Femur (tissue), 1 donor: ENCODE measurements at regions not wholly inside any gene's neighbourhood (a gene's known extent, or its start where the extent isn't known, plus 50 kb on each side); places are given as distances from the start of the nearest gene placed in this dataset.
"Not testable (repeated sequence)": the region's sequence is repeated elsewhere in the genome, so short reads cannot be mapped to it uniquely, and the experiment has no call there.

Source experiments
- DNase-seq: peaks from one replicate; pipeline ENCODE4 v3.0.0-alpha.2; 2017

DNA sequence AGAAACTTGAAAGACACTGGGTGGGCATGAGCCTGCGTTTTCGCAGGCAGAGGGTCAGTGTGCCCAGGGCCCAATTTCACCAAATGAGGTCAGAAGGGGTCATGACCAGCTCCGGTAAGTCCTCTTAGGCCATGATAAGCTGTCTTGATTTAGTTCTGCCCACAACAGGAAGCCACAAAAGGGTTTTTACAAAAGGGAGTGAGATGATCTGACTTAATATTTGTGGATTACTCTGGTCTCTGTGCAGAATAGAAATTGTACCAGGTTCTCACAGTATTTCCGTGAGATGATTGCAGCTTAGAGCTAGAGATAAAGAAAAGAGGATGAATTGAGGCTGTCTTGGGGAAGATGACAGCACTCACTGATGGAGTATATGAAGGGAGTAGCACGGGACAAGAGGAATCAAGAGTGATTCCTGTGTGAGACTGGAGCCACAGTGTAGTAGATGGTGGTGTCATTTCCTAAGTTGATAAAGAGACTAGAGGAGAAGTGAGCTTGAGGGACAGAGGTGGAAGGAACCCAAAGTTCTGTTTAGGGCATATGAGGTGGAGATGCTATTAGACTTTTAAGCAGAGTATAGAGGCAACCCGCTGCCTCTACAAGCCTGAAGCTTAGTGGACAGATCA is 288.3 kb upstream of the AMIGO2 start:
- no peak for DNase-seq

DNA sequence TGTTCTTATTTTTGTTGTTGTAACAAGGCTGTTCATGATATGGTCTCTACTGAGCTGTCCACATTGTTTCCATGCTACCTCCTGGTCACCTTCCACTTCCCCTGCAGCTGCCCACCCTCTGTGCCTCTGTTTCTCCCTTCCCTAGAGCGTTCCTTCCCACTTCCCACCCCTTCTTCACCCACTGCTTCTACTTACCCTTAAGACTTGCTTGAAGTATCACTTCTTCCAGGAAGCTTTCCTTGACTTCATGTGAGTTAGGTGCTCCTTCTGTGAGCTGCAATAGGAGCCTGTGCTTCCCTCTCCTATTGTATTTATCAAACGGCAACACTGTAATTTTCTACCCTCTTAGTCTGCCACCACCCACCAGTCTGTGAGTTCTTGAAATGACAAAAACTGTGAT is 286.8 kb upstream of the AMIGO2 start:
- DNase-seq, result no peak

GRCh38 chr12:47366157-47366556 is 286.4 kb upstream of the AMIGO2 start:
- DNase-seq, result no peak

DNA sequence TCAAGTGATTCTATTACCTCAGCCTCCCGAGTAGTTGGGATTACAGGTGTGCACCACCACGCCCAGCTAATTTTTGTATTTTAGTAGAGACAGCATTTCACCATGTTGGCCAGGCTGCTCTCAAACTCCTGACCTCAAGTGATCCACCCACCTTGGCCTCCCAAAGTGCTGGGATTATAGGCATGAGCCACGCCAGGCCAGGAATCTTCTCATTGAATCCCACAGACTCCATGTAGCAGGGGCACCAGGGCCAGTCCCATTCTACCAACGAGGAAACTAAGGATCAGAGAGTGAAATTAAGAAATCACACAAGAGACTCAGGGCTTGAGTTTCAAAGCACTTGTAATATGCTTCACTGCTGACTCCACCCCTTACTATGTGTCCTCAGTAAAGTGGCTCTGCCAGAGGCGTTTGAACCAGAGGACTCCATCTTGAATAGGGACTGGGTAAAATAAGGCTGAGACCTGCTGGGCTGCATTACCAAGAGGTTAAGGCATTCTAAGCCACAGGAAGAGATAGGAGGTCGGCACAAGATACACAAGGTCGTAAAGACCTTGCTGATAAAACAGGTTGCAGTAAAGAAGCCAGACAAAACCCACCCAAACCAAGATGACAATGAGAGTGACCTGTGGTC is 285.8 kb upstream of the AMIGO2 start:
- DNase-seq, result not testable (repeated sequence)

DNA sequence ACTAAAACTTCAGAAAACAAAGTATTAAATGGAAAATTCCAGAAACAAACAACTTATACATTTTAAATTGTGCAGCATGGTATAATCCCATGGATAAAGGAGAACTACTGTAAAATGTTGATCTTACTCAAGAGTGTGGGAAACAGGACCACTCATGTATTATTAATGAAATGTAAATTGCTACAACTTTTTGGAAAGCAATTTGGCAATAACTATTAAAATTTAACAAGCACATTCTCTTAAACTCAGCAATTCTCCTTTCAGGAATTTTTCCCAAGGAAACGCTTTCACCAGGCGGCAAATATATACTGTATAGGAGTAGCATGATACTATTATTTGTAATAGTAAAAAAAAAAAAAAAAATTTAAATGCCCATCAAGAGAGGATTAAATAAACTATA is 284.5 kb upstream of the AMIGO2 start:
- no peak for DNase-seq

DNA sequence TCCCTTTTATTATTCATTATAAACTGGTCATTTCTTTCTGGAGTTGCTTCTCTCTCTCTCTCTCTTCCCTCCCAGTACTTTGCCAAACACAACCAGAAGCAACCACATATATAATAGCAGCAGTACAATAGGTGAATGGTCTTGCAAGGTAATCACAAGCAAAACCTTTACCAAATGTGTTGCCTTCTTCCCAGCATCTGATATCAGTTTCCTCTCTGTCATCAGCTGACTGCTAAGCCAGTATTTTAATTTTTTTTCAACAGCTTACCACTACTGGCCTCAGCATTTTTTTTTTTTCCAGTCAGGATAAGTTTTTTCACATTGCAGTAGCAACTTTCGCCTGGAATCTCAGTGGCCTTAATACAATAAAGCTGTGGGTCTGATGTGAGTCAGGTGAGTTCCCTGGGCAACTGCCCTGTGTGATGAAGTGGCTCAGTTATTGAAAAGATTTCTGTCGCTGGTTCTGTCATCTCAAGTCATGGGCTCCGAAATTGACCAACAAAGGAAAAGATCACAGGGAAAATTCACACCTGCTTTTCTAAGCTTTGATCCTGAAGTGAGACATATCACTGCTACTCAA is 282.5 kb upstream of the AMIGO2 start:
- DNase-seq, result no peak

DNA sequence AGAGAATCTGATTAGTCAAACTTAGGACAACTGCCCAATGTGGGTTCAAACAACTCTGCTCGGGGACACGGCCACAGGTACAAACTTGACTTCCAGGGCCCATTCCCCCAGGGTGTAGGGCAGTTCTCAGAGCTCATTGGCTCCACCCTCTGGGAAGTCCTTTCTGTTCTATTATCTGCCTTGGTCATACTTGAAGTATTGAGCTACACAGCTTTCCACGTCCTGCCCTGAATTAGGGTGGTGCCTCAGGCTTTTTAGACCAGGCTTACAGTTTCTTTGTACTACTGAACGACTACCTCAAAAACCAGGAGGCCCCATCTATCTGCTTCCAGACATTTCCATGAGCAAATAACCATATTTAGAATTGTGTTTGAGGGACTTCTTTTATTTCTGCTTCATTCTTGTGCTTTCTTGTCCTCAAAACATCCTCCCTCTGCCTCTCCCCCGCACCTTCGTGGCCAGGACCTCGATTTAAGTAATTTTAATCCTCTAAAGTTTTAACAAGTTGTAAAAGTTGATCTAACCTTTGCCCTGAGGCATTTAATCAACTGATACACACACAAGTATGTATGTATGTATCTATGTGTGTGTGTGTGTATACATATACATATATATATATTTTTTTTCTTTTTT is 281.7 kb upstream of the AMIGO2 start:
- DNase-seq, result no peak

DNA sequence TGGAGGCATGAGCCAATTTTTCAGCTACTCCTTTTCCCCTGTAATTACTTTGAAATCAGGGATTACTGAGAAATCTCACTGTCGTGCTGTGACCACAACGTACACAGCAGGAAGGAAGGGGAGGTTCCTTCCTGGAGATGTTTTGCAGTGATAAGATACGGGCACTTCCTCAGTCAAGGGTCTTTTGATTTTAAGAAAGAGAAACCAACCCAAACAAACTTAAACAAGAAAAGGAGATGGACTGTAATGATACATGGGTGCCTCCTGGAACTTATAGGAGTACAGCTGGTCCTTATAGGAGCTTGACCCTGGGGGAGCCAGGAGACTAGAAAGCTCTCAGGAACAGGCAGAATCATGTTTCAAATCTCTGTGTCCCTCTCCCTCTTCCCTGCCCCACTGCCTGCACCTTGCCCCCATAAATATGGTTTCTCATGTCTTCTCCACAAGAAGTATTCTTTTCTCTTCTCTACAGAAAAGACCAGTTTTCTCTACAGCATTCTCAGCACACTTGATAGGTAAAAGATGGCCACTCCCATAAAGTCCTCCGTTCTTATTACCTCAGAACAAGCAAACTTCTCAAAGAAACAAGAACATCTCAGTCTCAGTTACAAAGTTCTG is 281.1 kb upstream of the AMIGO2 start:
- DNase-seq, result no peak

DNA sequence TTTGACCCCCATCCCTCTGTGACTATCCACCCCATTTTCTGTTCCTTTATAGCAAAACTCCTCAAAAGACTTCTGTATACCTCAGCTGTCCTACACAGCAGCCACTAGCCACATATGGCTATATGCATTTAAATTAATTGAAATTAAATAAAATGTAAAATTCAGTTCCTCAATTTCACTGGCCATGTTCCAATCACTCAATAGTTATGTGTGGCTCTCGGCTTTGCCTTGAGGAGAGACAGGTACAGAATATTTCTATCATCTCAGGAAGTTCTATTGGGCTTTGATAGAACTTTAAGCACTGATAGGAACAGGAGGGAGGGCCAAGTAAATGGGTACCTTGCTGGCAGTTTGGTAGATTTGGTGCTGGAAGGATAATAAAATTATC is 280.3 kb upstream of the AMIGO2 start:
- no peak for DNase-seq

GRCh38 chr12:47359310-47360092 is 279.7 kb upstream of the AMIGO2 start:
- DNase-seq, result no peak

DNA sequence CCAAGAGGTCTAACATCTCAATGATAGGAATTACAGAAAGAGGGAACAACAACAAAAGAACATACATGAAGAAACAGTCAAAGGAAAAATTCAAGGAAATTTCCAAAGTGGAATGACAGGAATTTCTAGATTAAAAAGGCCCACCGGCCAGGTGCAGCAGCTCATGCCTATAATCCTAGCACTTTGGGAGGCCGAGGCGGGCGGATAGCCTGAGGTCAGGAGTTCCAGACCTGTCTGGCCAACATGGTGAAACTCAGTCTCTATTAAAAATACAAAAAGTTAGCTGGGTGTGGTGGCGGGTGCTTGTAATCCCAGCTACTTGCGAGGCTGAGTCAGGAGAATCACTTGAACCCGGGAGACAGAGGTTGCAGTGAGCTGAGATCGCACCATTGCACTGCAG is 277.2 kb upstream of the AMIGO2 start:
- not testable (repeated sequence) for DNase-seq

- DNase-seq, result no peak
These were observed 276.5 kb upstream of the AMIGO2 start for GRCh38 chr12:47356129-47356700.

DNA sequence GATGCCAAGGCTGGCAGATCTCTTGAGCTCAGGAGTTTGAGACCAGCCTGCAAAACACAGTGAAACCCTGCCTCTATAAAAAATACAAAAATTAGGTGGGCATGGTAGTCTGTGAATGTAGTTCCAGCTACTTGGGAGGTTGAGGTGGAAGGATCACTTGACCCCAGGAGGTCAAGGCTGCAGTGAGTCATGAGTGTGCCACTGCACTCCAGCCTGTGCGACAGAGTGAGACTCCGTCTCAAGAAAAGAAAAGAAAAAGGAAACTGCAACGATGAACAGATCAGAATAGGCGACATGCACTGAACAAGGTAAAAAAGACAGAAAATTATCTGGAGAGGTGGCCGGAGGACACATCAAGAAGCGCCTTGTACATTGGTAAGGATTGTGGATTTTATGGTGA is 273.7 kb upstream of the AMIGO2 start:
- no peak for DNase-seq

DNA sequence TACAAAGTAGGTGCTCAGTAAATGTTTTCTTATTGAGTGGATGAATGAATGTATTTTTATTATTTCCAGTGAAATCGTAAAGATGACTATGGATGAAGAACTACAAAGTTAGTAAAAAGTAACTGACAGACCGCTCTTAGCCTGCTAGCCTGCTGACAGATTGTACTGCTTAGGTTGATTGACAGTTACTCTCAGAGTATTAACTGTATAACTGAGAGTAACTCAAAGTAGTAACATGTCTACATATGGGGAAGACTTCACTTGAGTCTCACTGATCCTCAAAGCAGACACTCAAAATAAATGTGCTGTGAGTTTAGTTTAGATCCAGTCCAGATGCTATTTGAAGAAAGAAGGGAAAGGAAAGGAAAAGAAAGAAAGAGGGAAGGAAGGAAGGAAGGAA is 272.3 kb upstream of the AMIGO2 start:
- no peak for DNase-seq

DNA sequence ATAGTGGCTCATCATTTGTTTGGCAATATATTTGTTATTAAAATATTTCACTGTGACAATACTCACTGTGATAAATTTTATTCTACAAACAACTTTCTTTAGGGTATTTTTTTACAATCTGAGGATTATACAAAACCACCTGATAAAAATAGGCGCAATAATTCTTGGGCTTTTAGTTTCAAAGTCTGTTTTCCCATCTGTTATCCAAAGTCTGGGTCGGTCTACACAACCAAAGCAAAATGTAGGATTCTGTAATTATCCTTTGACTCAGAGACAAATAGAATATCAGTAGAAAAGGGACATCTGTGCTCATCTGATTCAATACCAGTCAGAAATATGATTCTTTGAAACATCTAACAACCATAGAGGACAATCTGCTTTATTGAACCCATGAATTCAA is 271.8 kb upstream of the AMIGO2 start:
- DNase-seq, result no peak

- no peak for DNase-seq
These were observed 270.3 kb upstream of the AMIGO2 start for GRCh38 chr12:47350062-47350408.

DNA sequence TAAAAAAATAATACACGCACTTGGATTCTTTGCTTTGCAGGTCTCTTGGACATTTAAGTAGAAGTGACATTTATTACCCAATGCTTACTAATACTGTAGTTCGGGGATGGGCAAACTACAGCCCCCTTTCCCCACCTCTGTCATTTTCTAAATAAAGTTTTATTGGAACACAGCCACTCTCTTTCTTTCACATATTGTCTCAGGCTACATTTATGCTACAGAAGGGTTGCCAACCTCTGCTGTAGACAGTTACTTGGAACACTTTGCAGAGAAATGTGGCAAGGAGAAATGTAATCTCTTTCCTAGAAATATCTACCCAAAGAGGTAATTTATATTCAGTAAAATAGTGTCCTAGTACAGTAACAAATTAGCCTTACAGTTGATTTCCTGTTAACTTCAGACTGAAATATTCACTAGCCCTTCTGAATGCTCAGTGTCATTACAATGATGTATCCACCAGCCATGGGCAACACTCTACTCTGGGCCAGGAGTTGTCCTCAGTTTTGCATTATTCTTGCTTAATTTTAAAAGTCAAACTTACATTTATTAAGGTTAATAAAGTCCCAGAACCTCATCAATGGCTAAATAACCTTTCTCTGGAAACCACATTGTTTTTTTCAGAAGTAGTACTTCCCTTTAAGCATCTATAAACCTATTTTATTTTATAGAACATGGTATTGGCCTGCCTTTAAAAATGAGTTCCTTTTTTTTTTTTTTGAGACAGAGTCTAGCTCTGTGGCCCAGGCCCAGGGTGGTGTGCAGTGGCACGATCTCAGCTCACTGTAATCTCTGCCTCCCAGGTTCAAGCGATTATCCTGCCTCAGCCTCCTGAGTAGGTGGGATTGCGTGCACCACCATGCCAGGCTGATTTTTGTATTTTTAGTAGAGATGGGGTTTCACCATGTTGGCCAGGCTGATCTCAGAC is 269.6 kb upstream of the AMIGO2 start:
- no peak for DNase-seq

- DNase-seq, result no peak
These were observed 268.4 kb upstream of the AMIGO2 start for GRCh38 chr12:47348206-47348605.

- no peak for DNase-seq
These were observed 266.7 kb upstream of the AMIGO2 start for GRCh38 chr12:47346251-47347019.

DNA sequence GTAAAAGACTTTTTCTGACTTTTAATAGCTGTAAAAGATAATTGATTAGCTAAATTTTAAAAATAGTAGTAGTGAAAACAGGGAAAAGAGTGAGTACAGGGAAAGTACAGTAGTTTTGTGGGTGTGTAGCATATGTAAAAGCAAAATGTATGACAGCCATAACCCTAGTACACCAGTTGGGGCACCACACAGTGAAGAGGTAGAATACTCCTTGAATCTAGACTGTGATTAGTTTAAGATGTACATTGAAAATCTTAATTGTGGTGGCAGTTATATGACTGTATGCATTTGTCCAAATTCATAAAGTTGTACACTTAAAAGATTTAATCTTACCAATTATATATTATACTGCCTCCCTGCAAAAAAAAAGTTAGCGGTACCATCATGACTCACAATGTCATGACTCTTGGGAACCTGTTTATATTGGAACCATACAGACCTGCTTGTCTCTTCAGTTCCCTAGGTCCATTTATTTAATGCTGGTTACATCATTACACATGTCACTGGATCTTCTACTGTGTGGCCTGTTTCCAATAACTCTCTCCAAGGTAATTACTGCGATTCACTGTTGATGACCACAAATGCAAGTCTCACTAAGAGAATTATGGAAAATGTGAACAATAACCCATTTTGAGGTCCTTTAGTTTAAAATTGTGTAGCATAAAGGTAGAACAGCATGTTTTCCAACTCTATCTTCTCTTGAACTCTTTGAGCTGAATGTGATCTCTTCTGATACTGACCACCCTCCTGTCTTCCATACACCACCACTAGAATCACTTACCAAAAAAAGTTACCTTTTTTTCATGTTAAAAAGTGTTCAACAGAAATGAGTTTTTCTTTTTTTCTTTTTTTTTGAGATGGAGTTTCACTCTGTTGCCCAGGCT is 264.2 kb upstream of the AMIGO2 start:
- DNase-seq, result no peak
